ENCODE measurements at regions not wholly inside any gene's neighbourhood (a gene's known extent, or its start where the extent isn't known, plus 50 kb on each side); places are given as distances from the start of the nearest gene placed in this dataset.

DNA sequence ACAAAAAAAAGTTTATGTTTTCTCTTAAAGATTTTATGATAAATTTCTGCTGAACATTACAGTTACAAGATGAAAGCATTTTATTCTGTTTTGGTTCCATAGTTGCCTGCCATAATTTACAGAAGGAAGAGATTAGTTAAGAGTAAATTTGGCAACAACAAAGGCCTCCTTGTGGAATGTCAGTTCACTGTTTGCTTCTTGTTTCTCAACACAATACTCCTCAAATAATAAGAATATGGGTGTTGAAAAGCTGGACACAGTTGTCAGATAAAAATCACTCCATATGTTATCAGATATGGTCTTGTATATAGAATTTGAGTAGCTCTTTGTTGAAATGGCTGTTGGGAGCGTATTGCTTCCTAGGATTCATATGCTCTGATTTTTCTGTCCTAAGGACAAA is 359.5 kb downstream of the CPS1 start:
- Histone ChIP-seq H3K36me3 (no peaks in the 10 kb centered on the region), H3K9me3 (no peaks in the 10 kb centered on the region), H3K27ac (no peak overlapping the region), H3K4me3 (no peak overlapping the region), H3K27me3 (no peaks in the 10 kb centered on the region), H3K4me1 (no peaks in the 10 kb centered on the region)
- TF ChIP-seq POLR2A (IDR thresholded peaks at IDR 0.05) (no peak), POLR2AphosphoS5 (IDR thresholded peaks at IDR 0.05) (no peak), EP300 (IDR thresholded peaks at IDR 0.05) (no peak), CTCF (IDR thresholded peaks at IDR 0.05) (no peak)
- ATAC-seq (ENCODE audit: low FRiP score in 2 of 2) (no peak), DNase-seq (no peak)
- 74 to 76% methylated on average over 1 of the region's 1 CpG for WGBS, 2 donors

DNA sequence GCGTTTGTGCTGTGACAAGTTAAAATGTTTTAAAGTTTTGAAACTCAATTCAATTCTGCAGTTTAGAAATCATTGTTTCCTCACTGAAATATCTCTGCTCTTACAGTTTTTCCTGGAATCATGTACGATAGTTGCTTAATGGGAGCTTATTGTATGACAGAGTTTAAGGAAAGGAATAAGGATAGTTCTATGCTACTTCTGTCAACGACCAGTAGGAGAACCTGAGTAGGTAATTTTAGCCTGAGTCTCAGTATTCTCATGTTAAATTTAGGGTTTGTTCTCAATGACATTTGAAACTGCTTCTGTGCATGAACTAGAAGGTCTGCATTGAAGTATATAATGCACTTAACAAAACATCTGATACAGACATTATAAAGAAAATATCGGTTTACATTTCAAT is 361.1 kb downstream of the CPS1 start:
- Histone ChIP-seq H3K27me3 (no peaks in the 10 kb centered on the region), H3K36me3 (no peaks in the 10 kb centered on the region), H3K9me3 (no peaks in the 10 kb centered on the region), H3K4me3 (no peak overlapping the region), H3K27ac (no peak overlapping the region), H3K4me1 (no peaks in the 10 kb centered on the region)
- ATAC-seq (ENCODE audit: low FRiP score in 2 of 2) (no peak), DNase-seq (no peak)
- TF ChIP-seq CTCF (IDR thresholded peaks at IDR 0.05) (no peak), EP300 (IDR thresholded peaks at IDR 0.05) (no peak), POLR2AphosphoS5 (IDR thresholded peaks at IDR 0.05) (no peak), POLR2A (IDR thresholded peaks at IDR 0.05) (no peak)
- WGBS, 2 donors = 58 to 73% methylated on average over 4 of the region's 4 CpGs

- H3K4me3 ChIP-seq = no peak overlapping the region
- no peaks in the 10 kb centered on the region for H3K36me3 ChIP-seq
- ATAC-seq (ENCODE audit: low FRiP score in 2 of 2) (no peak), DNase-seq (no peak)
- H3K27ac ChIP-seq = no peak overlapping the region
- H3K9me3 ChIP-seq = no peaks in the 10 kb centered on the region
- no peak for TF ChIP-seq CTCF (IDR thresholded peaks at IDR 0.05)
- no peak for TF ChIP-seq EP300 (IDR thresholded peaks at IDR 0.05)
- no peak for TF ChIP-seq POLR2A (IDR thresholded peaks at IDR 0.05)
- TF ChIP-seq POLR2AphosphoS5 (IDR thresholded peaks at IDR 0.05) = no peak
- no peaks in the 10 kb centered on the region for H3K4me1 ChIP-seq
- no peaks in the 10 kb centered on the region for H3K27me3 ChIP-seq
These were observed 362.7 kb downstream of the CPS1 start for GRCh38 chr2:210919128-210919527.

- H3K9me3 ChIP-seq = no peaks in the 10 kb centered on the region
- ATAC-seq (ENCODE audit: low FRiP score in 2 of 2) (no peak), DNase-seq (no peak)
- H3K27ac ChIP-seq = no peak overlapping the region
- 91 to 97% methylated on average over 1 of the region's 1 CpG for WGBS, 2 donors
- no peak for TF ChIP-seq EP300 (IDR thresholded peaks at IDR 0.05)
- TF ChIP-seq POLR2AphosphoS5 (IDR thresholded peaks at IDR 0.05) = no peak
- no peak for TF ChIP-seq CTCF (IDR thresholded peaks at IDR 0.05)
- TF ChIP-seq POLR2A (IDR thresholded peaks at IDR 0.05) = no peak
- no peak overlapping the region for H3K4me3 ChIP-seq
- no peaks in the 10 kb centered on the region for H3K27me3 ChIP-seq
- no peaks in the 10 kb centered on the region for H3K36me3 ChIP-seq
- H3K4me1 ChIP-seq = no peaks in the 10 kb centered on the region
These were observed 366.0 kb downstream of the CPS1 start for GRCh38 chr2:210922419-210922818.

GRCh38 chr2:210928714-210929113 is 372.3 kb downstream of the CPS1 start:
- Histone ChIP-seq H3K27ac (no peak overlapping the region), H3K27me3 (no peaks in the 10 kb centered on the region), H3K4me1 (no peaks in the 10 kb centered on the region), H3K36me3 (no peaks in the 10 kb centered on the region), H3K9me3 (no peaks in the 10 kb centered on the region), H3K4me3 (no peak overlapping the region)
- ATAC-seq (ENCODE audit: low FRiP score in 2 of 2) (no peak), DNase-seq (no peak)
- 63 to 71% methylated on average over 2 of the region's 2 CpGs for whole genome bisulfite sequencing, 2 donors
- TF ChIP-seq POLR2AphosphoS5 (IDR thresholded peaks at IDR 0.05) (no peak), CTCF (IDR thresholded peaks at IDR 0.05) (no peak)

Data from upper lobe of left lung (tissue), 6 donors.